ENCODE measurements at regions not wholly inside any gene's neighbourhood (a gene's known extent, or its start where the extent isn't known, plus 50 kb on each side); places are given as distances from the start of the nearest gene placed in this dataset.

DNA sequence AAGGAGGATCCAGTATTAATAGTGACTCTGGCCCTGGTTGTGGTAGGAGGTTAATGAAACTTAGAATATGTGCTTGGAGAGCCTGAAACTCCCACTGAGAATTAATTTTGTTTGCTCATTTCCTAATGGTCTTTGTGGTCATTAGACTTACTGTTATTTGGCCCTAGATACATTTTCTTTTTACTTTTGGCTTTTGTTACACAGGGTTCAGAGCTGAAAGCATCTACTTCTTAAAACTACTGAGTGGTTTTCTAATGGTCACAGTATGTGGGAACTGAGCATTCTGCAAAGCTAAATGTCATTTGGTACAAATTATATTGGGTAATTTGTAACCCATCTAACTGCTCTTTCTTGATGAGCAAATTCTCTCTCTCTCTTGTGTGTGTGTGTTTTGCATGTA is 433.4 kb upstream of the IL12A start:
- no peak overlapping the region for H3K27ac ChIP-seq (ENCODE audit: low read depth, low read length, poor library complexity, severe bottlenecking)
- H3K9me3 ChIP-seq (ENCODE audit: low read length) = no peaks in the 10 kb centered on the region
- no peak for DNase-seq (ENCODE audit: low spot score)
- TF ChIP-seq, protein P1, sequence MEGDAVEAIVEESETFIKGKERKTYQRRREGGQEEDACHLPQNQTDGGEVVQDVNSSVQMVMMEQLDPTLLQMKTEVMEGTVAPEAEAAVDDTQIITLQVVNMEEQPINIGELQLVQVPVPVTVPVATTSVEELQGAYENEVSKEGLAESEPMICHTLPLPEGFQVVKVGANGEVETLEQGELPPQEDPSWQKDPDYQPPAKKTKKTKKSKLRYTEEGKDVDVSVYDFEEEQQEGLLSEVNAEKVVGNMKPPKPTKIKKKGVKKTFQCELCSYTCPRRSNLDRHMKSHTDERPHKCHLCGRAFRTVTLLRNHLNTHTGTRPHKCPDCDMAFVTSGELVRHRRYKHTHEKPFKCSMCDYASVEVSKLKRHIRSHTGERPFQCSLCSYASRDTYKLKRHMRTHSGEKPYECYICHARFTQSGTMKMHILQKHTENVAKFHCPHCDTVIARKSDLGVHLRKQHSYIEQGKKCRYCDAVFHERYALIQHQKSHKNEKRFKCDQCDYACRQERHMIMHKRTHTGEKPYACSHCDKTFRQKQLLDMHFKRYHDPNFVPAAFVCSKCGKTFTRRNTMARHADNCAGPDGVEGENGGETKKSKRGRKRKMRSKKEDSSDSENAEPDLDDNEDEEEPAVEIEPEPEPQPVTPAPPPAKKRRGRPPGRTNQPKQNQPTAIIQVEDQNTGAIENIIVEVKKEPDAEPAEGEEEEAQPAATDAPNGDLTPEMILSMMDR (conservative IDR thresholded peaks at IDR 0.05; ENCODE audit: low read length) = no peak
- TF ChIP-seq EZH2phosphoT487 (IDR thresholded peaks at IDR 0.05; ENCODE audit: borderline replicate concordance, low read depth, low read length) = no peak
- no peak overlapping the region for H2AFZ ChIP-seq (ENCODE audit: low read length)
- ChIA-PET POLR2A (no interaction called here), CTCF (ENCODE audit: unreplicated experiment) (no interaction called here)
- no peaks in the 10 kb centered on the region for H3K4me1 ChIP-seq (ENCODE audit: insufficient read depth, low read length, poor library complexity, severe bottlenecking)
- H3K4me2 ChIP-seq (ENCODE audit: low read length) = no peak overlapping the region
- no peaks in the 10 kb centered on the region for H3K36me3 ChIP-seq (ENCODE audit: insufficient read depth, low read length)
- no TSS peak for BruUV-seq (replicated peaks)
- intact Hi-C loops (cut with micrococcal nuclease; ENCODE audit: unreplicated experiment) = no loop called here
- H3K79me2 ChIP-seq (ENCODE audit: insufficient read depth, low read depth, low read length) = no peaks in the 10 kb centered on the region
- H3K9me2 ChIP-seq (ENCODE audit: insufficient read depth, low read length) = no peaks in the 10 kb centered on the region
- H3K4me3 ChIP-seq (ENCODE audit: low read depth, low read length, poor library complexity, severe bottlenecking) = no peak overlapping the region
- no peaks in the 10 kb centered on the region for H4K20me1 ChIP-seq (ENCODE audit: insufficient read depth, low read length)

GRCh38 chr3:159559771-159560170 is 428.9 kb upstream of the IL12A start:
- intact Hi-C loops (cut with micrococcal nuclease; ENCODE audit: unreplicated experiment) = no loop called here
- Histone ChIP-seq H3K4me1 (ENCODE audit: insufficient read depth, low read length, poor library complexity, severe bottlenecking) (no peaks in the 10 kb centered on the region), H3K9me3 (ENCODE audit: low read length) (no peaks in the 10 kb centered on the region), H2AFZ (ENCODE audit: low read length) (no peak overlapping the region), H3K27ac (ENCODE audit: low read depth, low read length, poor library complexity, severe bottlenecking) (no peak overlapping the region), H4K20me1 (ENCODE audit: insufficient read depth, low read length) (no peaks in the 10 kb centered on the region), H3K79me2 (ENCODE audit: insufficient read depth, low read depth, low read length) (no peaks in the 10 kb centered on the region), H3K36me3 (ENCODE audit: insufficient read depth, low read length) (no peaks in the 10 kb centered on the region), H3K4me3 (ENCODE audit: low read depth, low read length, poor library complexity, severe bottlenecking) (no peak overlapping the region), H3K9me2 (ENCODE audit: insufficient read depth, low read length) (no peaks in the 10 kb centered on the region), H3K4me2 (ENCODE audit: low read length) (no peak overlapping the region)
- no peak for TF ChIP-seq EZH2phosphoT487 (IDR thresholded peaks at IDR 0.05; ENCODE audit: borderline replicate concordance, low read depth, low read length)
- TF ChIP-seq, protein P1 (conservative IDR thresholded peaks at IDR 0.05; ENCODE audit: low read length) = no peak
- BruUV-seq (replicated peaks) = no TSS peak
- ChIA-PET CTCF (ENCODE audit: unreplicated experiment) (no interaction called here), POLR2A (no interaction called here)
- no peak for DNase-seq (ENCODE audit: low spot score)

- no peak for TF ChIP-seq EZH2phosphoT487 (IDR thresholded peaks at IDR 0.05; ENCODE audit: borderline replicate concordance, low read depth, low read length)
- TF ChIP-seq, protein P1 (conservative IDR thresholded peaks at IDR 0.05; ENCODE audit: low read length) = no peak
- intact Hi-C loops (cut with micrococcal nuclease; ENCODE audit: unreplicated experiment) = no loop called here
- Histone ChIP-seq H3K36me3 (ENCODE audit: insufficient read depth, low read length) (no peaks in the 10 kb centered on the region), H3K4me1 (ENCODE audit: insufficient read depth, low read length, poor library complexity, severe bottlenecking) (no peaks in the 10 kb centered on the region), H3K4me3 (ENCODE audit: low read depth, low read length, poor library complexity, severe bottlenecking) (no peak overlapping the region), H3K27ac (ENCODE audit: low read depth, low read length, poor library complexity, severe bottlenecking) (no peak overlapping the region), H3K9me3 (ENCODE audit: low read length) (no peaks in the 10 kb centered on the region), H4K20me1 (ENCODE audit: insufficient read depth, low read length) (no peaks in the 10 kb centered on the region), H3K79me2 (ENCODE audit: insufficient read depth, low read depth, low read length) (no peaks in the 10 kb centered on the region), H3K4me2 (ENCODE audit: low read length) (no peak overlapping the region), H2AFZ (ENCODE audit: low read length) (no peak overlapping the region), H3K9me2 (ENCODE audit: insufficient read depth, low read length) (no peaks in the 10 kb centered on the region)
- BruUV-seq (replicated peaks) = no TSS peak
- CTCF ChIA-PET (ENCODE audit: unreplicated experiment) = no interaction called here
- DNase-seq (ENCODE audit: low spot score) = no peak
- POLR2A ChIA-PET = no interaction called here
Observed at GRCh38 chr3:159560214-159560979, 428.2 kb upstream of the IL12A start.

Data from OCI-LY7 (cell line).